GM19324 (cell line): ENCODE measurements at regions not wholly inside any gene's neighbourhood (a gene's known extent, or its start where the extent isn't known, plus 50 kb on each side); places are given as distances from the start of the nearest gene placed in this dataset.
"Not testable (repeated sequence)": the region's sequence is repeated elsewhere in the genome, so short reads cannot be mapped to it uniquely, and the experiment has no call there.

ENCODE experiments used
- ATAC-seq: cut with Tn5 transposase; IDR thresholded peaks from one replicate; pipeline ENCODE4 v1.9.1; 2021; ENCODE audit warnings: mild to moderate bottlenecking, moderate library complexity; ENCODE audit not compliant: unreplicated experiment, low FRiP score

- no peak for ATAC-seq
Observed at GRCh38 chrX:35590210-35590609, 207.9 kb upstream of the MAGEB16 start.

DNA sequence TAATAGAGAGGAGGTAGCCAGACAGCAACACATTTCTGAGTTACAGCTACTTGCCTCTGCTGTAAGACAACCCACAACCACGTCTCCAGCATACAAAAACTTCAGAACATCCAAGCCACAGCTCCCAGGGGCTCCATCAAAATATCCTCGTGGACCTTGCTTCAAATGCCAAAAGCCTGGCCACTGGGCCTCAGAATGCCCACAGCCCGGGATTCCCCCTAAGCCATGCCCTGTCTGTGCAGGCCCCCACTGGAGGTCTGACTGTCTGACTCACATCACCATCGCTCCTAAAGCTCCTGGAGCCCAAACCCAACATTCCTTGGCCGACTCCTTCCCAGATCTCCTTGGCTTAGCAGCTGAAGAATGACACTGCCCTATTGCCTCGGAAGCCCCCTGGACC is 186.6 kb upstream of the MAGEB16 start:
- not testable (repeated sequence) for ATAC-seq

DNA sequence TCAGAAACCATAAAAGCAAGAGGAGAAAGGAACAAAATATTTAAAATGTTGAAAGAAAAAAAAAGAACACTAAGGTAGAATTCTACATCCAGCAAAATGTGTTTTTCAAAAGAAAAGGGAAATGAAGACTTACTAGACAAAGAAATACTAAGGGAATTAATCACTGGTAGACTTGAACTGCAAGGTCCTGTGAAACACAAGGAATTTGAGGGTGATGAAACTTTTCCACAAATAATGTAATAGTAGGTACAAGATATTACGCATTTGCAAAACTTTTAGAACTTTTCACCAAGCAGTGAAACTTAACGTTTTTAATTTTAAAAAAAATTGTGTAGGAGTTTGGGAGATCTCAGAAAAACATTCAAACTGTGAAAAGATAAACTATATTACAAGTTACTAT is 180.3 kb upstream of the MAGEB16 start:
- no peak for ATAC-seq

DNA sequence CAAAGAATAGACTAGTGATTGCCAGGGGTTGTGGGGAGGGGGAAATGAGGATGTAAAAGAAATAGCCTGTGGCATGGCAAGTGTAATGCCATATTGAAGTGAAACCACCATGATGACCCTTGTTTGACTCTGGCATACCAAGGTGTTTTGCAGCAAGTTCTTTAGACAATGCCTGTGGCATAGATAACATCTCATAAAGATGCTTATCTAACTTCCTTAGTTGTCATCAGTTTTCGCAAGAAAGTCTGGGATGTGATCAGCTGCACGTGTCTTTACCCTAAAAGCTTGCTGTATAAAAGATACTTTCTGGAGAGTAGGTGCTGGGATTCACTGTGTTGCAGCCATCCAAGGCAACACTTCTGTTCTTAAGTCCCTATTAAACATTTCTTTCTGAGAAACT is 176.1 kb upstream of the MAGEB16 start:
- ATAC-seq: no peak

DNA sequence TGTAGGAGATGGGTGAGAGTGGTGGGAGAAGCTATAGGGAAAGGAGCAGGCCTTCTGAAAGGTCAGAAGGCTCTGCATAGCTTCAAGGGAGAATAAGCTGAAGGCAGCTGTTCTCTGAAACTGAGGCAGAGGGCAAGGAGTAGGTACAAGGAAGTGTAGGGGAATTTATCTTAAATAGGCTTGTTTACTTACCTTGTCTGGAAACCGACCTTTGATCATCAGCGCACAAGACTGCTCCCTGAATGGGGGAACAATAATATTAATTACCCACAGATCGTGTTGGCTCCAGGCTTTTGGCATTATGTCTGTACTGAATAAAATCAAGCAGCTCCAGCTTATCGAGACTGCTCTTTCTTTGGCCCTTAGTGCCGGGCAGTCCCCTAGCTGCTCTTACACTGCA is 175.5 kb upstream of the MAGEB16 start:
- ATAC-seq: no peak

GRCh38 chrX:35625714-35626113 is 172.4 kb upstream of the MAGEB16 start:
- no peak for ATAC-seq

DNA sequence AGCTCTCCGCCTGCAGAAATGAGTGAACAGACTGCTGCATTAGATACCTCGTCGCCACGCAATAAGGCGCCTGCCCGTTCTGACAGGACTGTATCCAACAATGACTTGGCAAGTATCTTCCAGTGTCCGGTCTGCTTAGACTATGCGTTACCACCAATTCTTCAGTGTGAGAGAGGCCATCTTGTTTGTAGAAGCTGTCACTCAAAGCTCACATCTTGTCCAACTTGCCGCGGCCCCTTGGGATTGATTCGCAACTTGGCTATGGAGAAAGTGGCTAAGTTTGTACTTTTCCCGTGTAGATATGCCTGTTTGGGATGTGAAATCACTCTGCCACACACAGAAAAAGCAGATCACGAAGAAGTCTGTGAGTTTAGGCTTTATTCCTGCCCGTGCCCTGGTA is 172.0 kb upstream of the MAGEB16 start:
- ATAC-seq: no peak

- not testable (repeated sequence) for ATAC-seq
Observed at GRCh38 chrX:35635971-35636370, 162.2 kb upstream of the MAGEB16 start.

DNA sequence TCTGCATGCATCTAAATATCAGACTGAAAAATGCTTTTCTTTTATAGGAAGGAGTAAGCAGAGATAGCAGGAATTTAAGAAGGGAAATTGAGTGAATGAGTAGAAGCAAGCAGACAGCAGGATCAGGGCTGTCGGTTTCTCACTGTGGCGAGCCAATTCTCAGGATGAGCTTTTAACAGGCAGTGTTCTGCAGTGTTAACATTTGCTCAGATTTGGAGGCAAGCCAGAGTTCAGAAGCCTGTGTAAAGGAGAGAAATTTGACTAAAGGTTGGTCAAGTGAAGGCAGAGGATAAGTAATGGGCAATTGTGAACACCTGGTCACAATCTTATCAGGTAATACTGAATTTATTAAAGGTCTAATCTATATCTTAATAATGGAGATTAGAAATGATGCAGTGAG is 133.3 kb upstream of the MAGEB16 start:
- no peak for ATAC-seq

DNA sequence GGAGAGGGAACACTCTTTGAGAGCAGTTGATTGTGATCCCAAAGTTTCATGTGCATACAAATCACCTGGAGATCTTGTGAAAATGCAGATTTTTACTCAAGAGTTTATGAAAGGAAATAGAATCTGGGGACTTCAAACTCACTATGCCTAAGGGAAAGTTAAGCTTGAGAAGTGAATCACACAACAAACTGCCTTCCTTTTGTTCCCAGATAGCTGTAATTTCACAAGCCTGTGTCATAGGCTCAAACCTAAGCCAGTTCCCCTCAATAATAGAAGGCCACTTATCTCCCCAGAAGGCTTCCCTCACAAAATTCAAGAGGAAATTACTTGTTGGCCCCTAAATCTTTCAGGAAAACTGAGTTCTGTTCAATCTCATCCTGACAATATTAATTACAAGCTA is 132.8 kb upstream of the MAGEB16 start:
- no peak for ATAC-seq

DNA sequence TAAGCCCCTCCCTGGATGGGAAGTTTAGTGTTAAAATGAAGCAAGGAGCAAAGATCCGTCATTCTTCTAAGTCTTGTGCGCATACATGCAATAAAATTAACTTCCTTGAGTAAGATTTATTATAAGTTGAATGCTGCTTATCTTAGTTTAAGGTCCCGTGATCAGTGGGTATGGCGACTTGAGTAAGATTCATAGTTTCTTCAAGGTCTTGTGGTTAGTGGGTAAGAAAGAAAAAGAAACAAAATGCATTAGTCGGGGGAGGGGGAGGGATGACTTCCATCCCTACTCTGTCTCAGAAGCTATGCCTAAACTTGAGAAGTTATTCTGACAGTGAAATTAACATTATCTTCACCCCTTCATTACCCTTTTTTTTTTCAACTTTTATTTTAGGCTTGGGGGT is 127.3 kb upstream of the MAGEB16 start:
- no peak for ATAC-seq

DNA sequence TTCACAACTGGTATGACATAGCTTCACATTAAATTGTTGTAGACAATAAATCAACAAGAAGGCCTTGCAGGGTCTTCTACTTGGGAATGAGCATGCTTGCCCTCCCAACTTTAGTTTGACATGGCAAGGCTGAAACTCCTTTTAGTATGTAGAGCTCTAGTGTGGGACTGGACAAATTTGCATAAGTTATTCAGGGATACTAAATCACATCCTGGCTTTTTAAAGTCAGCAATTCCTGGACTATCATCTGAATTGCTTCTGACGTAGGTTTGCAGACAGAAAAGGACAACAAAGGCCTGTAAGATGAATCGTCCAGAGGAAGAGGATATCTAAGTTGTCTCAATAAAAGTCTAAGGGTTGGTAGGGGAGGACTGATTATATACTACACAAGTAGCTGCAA is 123.0 kb upstream of the MAGEB16 start:
- ATAC-seq: no peak

DNA sequence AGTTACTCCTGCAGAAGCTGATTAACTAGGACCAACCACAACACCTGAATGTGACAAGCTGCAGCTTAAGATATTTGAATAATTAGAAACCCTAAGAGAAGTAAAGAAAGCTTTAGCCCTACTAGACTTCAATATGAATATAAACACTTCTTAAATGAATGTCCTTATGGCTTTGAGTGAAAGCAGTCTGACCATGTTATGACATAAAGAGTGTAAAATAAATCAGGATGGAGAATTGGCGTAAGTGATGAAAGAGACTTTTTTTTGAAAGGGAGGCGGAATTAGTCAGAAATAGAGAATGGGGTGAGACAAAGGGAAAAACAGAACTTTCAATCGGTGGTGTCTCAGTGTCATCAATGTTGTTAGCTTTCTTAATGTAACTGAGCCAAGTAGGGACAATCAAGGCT is 117.2 kb upstream of the MAGEB16 start:
- no peak for ATAC-seq

- ATAC-seq: no peak
Observed at GRCh38 chrX:35682476-35682875, 115.7 kb upstream of the MAGEB16 start.

GRCh38 chrX:35696760-35697234 is 101.3 kb upstream of the MAGEB16 start:
- no peak for ATAC-seq

DNA sequence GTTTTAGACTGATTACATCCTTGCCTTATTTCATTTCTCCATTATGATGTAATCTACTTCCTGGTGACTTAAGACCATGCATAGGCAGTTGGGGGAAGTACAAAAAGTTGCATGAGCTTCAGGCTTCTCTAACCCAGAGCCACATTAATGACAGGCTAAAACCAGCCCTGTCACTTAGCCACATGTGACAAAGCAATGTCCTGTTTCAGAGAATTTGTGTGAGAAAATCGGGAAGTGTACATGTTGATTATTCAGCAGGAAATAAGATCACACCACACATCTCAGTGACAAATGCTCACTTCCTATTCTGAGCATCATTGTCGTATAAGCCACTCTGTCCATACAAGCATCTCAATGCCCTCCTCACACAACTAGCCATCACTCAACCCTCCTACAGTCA is 98.5 kb upstream of the MAGEB16 start:
- ATAC-seq: no peak

- ATAC-seq: no peak
Observed at GRCh38 chrX:35700121-35700520, 98.0 kb upstream of the MAGEB16 start.

DNA sequence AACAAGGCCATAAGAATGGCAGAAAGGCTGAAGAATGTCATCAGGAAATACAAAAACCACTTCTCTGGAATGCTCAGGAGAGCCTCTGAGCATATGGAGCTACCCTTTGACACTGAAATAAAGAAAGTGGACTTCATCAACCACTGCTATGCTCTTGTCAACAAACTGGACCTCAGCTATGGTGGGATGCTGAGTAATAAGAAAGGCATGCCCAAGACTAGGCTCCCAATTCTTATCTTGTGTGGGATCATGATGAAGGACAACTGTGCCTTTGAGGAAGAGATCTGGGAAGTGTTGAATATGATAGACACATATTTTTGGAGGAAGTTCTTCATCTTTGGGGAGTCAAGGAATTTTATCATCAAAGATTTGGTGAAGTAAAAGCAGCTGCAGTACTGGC is 86.9 kb upstream of the MAGEB16 start:
- ATAC-seq: no peak

DNA sequence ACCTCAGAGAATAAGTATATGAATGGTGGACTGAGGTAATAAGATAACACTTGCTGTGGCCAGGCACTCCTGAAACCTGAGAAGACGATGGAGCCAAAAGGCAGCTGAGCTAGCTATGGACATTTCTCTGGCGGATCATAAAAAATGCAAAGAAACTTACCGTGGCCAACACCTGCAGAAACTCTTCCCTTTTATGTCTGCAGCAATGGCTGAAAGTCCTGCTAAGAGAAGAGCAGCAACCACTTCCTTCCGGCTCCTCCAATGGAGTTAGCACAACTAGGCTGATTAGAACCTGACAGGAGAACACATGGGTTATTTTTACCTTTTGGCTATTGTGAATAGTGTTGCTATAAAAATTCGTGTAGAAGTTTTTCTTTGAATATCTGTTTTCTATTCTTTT is 76.0 kb upstream of the MAGEB16 start:
- no peak for ATAC-seq

GRCh38 chrX:35726176-35726575 is 72.0 kb upstream of the MAGEB16 start:
- ATAC-seq: no peak

- no peak for ATAC-seq
Observed at GRCh38 chrX:35728481-35728880, 69.7 kb upstream of the MAGEB16 start.

- no peak for ATAC-seq
Observed at GRCh38 chrX:35733879-35734278, 64.3 kb upstream of the MAGEB16 start.

GRCh38 chrX:35741142-35741541 is 57.0 kb upstream of the MAGEB16 start:
- ATAC-seq: no peak
